HG02840 (cell line): ENCODE measurements at regions not wholly inside any gene's neighbourhood (a gene's known extent, or its start where the extent isn't known, plus 50 kb on each side); places are given as distances from the start of the nearest gene placed in this dataset.

ENCODE experiments used
- ATAC-seq: cut with Tn5 transposase; IDR thresholded peaks from one replicate; pipeline ENCODE4 v1.9.1; 2021; ENCODE audit warnings: mild to moderate bottlenecking, moderate library complexity, moderate number of reproducible peaks; ENCODE audit not compliant: unreplicated experiment, low FRiP score

- no peak for ATAC-seq
Observed at GRCh38 chr6:51352506-51353029, 533.9 kb downstream of the TFAP2B start.

- no peak for ATAC-seq
Observed at GRCh38 chr6:51360287-51360686, 541.6 kb downstream of the TFAP2B start.

- no peak for ATAC-seq
Observed at GRCh38 chr6:51365566-51365965, 546.9 kb downstream of the TFAP2B start.

- no peak for ATAC-seq
Observed at GRCh38 chr6:51369485-51369884, 550.8 kb downstream of the TFAP2B start.

GRCh38 chr6:51382847-51383246 is 564.2 kb downstream of the TFAP2B start:
- no peak for ATAC-seq

- ATAC-seq: no peak
Observed at GRCh38 chr6:51384736-51385135, 566.1 kb downstream of the TFAP2B start.

GRCh38 chr6:51386347-51386836 is 567.7 kb downstream of the TFAP2B start:
- no peak for ATAC-seq

- no peak for ATAC-seq
Observed at GRCh38 chr6:51387907-51388306, 569.2 kb downstream of the TFAP2B start.

- no peak for ATAC-seq
Observed at GRCh38 chr6:51394061-51394460, 575.4 kb downstream of the TFAP2B start.

GRCh38 chr6:51396583-51396982 is 577.9 kb downstream of the TFAP2B start:
- ATAC-seq: no peak

- no peak for ATAC-seq
Observed at GRCh38 chr6:51398064-51398705, 579.5 kb downstream of the TFAP2B start.

GRCh38 chr6:51398793-51399192 is 580.1 kb downstream of the TFAP2B start:
- ATAC-seq: no peak

- no peak for ATAC-seq
Observed at GRCh38 chr6:51410453-51410852, 591.8 kb downstream of the TFAP2B start.

- ATAC-seq: no peak
Observed at GRCh38 chr6:51411496-51412125, 592.9 kb downstream of the TFAP2B start.

GRCh38 chr6:51414361-51414760 is 595.7 kb downstream of the TFAP2B start:
- no peak for ATAC-seq

GRCh38 chr6:51415501-51415900 is 596.8 kb downstream of the TFAP2B start:
- ATAC-seq: no peak

GRCh38 chr6:51429017-51429712 is 610.5 kb downstream of the TFAP2B start:
- ATAC-seq: no peak

GRCh38 chr6:51430589-51430988 is 611.9 kb downstream of the TFAP2B start:
- ATAC-seq: no peak

- no peak for ATAC-seq
Observed at GRCh38 chr6:51432481-51432880, 613.8 kb downstream of the TFAP2B start.

GRCh38 chr6:51450248-51450957 is 631.7 kb downstream of the TFAP2B start:
- ATAC-seq: no peak

GRCh38 chr6:51450958-51451357 is 632.3 kb downstream of the TFAP2B start:
- no peak for ATAC-seq
